ENCODE measurements at regions not wholly inside any gene's neighbourhood (a gene's known extent, or its start where the extent isn't known, plus 50 kb on each side); places are given as distances from the start of the nearest gene placed in this dataset.

- no peak for DNase-seq (ENCODE audit: low read depth)
- no peak overlapping the region for H3K4me3 ChIP-seq (ENCODE audit: low read depth, low read length)
- TF ChIP-seq, protein P1, sequence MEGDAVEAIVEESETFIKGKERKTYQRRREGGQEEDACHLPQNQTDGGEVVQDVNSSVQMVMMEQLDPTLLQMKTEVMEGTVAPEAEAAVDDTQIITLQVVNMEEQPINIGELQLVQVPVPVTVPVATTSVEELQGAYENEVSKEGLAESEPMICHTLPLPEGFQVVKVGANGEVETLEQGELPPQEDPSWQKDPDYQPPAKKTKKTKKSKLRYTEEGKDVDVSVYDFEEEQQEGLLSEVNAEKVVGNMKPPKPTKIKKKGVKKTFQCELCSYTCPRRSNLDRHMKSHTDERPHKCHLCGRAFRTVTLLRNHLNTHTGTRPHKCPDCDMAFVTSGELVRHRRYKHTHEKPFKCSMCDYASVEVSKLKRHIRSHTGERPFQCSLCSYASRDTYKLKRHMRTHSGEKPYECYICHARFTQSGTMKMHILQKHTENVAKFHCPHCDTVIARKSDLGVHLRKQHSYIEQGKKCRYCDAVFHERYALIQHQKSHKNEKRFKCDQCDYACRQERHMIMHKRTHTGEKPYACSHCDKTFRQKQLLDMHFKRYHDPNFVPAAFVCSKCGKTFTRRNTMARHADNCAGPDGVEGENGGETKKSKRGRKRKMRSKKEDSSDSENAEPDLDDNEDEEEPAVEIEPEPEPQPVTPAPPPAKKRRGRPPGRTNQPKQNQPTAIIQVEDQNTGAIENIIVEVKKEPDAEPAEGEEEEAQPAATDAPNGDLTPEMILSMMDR (IDR thresholded peaks at IDR 0.05; ENCODE audit: low read depth, low read length, missing control alignments) = no peak
Observed at GRCh38 chr7:122206985-122207384, 62.9 kb upstream of the AASS start.

DNA sequence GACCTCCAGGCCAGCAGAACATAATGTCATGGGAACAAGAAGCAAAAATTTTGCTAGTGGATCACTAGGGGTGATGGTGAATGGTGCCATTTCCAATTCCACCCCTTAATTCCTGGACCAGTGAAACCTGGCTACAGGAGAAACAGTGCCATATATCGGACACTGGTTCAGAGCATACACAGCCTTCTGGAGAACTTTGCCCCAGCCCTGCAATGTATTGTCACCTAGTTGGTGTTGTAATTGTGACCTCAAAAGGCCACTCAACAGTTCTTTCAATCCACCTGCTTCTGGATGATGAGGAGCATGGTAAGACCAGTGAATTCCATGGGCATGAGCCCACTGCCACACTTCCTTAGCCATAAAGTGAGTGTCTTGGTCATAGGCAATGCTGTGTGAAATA is 59.8 kb upstream of the AASS start:
- DNase-seq (ENCODE audit: low read depth) = no peak
- no peak overlapping the region for H3K4me3 ChIP-seq (ENCODE audit: low read depth, low read length)
- TF ChIP-seq, protein P1 (IDR thresholded peaks at IDR 0.05; ENCODE audit: low read depth, low read length, missing control alignments) = no peak

GRCh38 chr7:122200888-122201287 is 56.8 kb upstream of the AASS start:
- TF ChIP-seq, protein P1 (IDR thresholded peaks at IDR 0.05; ENCODE audit: low read depth, low read length, missing control alignments) = no peak
- no peak for DNase-seq (ENCODE audit: low read depth)
- H3K4me3 ChIP-seq (ENCODE audit: low read depth, low read length) = no peak overlapping the region

DNA sequence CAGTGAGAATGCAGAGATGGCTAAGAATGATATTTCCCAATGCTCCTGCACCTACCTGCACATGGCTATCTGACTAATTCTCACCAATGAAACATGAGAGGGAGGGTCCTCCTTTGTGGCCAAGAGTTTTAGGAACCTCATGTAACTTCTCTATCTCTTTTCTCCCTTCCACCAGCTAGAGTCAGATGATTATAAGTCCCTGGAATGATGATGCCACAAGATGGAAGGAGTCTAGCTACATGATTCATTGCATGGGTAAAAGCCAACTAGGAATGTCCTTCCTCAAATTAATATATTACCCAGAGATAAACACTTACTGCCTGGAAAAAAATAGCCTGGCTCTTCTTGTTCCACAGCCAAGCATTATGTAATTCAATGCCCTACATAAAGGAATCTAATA is 55.1 kb upstream of the AASS start:
- TF ChIP-seq, protein P1 (IDR thresholded peaks at IDR 0.05; ENCODE audit: low read depth, low read length, missing control alignments) = no peak
- H3K4me3 ChIP-seq (ENCODE audit: low read depth, low read length) = no peak overlapping the region
- no peak for DNase-seq (ENCODE audit: low read depth)

DNA sequence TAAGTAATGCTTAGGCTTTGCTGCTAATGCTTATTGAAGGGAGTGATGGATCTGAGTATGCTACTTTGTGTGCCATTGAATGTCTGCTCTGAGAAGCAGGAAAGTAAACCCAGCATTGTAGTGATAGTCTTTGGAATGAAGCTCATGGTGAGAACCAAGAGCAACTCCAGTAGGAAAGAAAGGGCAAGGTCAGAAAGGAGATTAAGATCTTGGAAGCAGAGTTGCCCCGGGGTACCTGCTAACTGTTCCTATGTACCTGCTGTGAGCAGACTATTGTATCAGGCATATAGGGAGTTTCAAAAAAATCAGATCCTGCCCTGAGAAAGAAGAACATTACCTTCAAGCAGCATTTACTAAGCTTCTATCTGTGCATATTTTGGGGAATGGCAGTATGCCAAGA is 54.5 kb upstream of the AASS start:
- no peak overlapping the region for H3K4me3 ChIP-seq (ENCODE audit: low read depth, low read length)
- TF ChIP-seq, protein P1 (IDR thresholded peaks at IDR 0.05; ENCODE audit: low read depth, low read length, missing control alignments) = no peak
- DNase-seq (ENCODE audit: low read depth) = no peak
